Astrocyte (in vitro differentiated cells and primary cell): ENCODE measurements at regions not wholly inside any gene's neighbourhood (a gene's known extent, or its start where the extent isn't known, plus 50 kb on each side); places are given as distances from the start of the nearest gene placed in this dataset.

Source experiments
- EZH2 ChIP-seq: IDR thresholded peaks from 2 replicates; pipeline ENCODE4 v1.6.1; 2012; ENCODE audit warnings: mild to moderate bottlenecking, low read length, inconsistent platforms; ENCODE audit not compliant: insufficient read depth
- TF ChIP-seq, protein P1 (sequence below): IDR thresholded peaks from 2 replicates; pipeline ENCODE4 v1.5.1; 2011; ENCODE audit warnings: low read depth, mild to moderate bottlenecking, inconsistent platforms, low read length, moderate library complexity; ENCODE audit not compliant: insufficient read depth

GRCh38 chr1:185450060-185450788, 133.2 kb upstream of the IVNS1ABP start:
- TF ChIP-seq, protein P1, sequence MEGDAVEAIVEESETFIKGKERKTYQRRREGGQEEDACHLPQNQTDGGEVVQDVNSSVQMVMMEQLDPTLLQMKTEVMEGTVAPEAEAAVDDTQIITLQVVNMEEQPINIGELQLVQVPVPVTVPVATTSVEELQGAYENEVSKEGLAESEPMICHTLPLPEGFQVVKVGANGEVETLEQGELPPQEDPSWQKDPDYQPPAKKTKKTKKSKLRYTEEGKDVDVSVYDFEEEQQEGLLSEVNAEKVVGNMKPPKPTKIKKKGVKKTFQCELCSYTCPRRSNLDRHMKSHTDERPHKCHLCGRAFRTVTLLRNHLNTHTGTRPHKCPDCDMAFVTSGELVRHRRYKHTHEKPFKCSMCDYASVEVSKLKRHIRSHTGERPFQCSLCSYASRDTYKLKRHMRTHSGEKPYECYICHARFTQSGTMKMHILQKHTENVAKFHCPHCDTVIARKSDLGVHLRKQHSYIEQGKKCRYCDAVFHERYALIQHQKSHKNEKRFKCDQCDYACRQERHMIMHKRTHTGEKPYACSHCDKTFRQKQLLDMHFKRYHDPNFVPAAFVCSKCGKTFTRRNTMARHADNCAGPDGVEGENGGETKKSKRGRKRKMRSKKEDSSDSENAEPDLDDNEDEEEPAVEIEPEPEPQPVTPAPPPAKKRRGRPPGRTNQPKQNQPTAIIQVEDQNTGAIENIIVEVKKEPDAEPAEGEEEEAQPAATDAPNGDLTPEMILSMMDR = no peak
- no peak for TF ChIP-seq EZH2
